ENCODE measurements at regions not wholly inside any gene's neighbourhood (a gene's known extent, or its start where the extent isn't known, plus 50 kb on each side); places are given as distances from the start of the nearest gene placed in this dataset.
A peak's percentile ranks its signal among the peaks of the same experiment; 100 is the strongest.

- TF ChIP-seq THAP9 (CRISPR knock-in tag; IDR thresholded peaks at IDR 0.05; ENCODE audit: borderline replicate concordance): no peak
- no peak for TF ChIP-seq POLR2AphosphoS5 (IDR thresholded peaks at IDR 0.05; ENCODE audit: low read depth, low read length)
- no peak for TF ChIP-seq ZNF138 (CRISPR knock-in tag; IDR thresholded peaks at IDR 0.05; ENCODE audit: low read depth)
- no peak for TF ChIP-seq ZNF75D (CRISPR knock-in tag; IDR thresholded peaks at IDR 0.05; ENCODE audit: borderline replicate concordance)
- no peak for TF ChIP-seq DPF2 (CRISPR knock-in tag; IDR thresholded peaks at IDR 0.05; ENCODE audit: borderline replicate concordance, low read depth)
- TF ChIP-seq ZNF362 (CRISPR knock-in tag; IDR thresholded peaks at IDR 0.05; ENCODE audit: borderline replicate concordance): no peak
- no peak for TF ChIP-seq ZNF24 (IDR thresholded peaks at IDR 0.05)
- no peak for TF ChIP-seq NONO (IDR thresholded peaks at IDR 0.05)
- no peak for TF ChIP-seq NONO (CRISPR knock-in tag; conservative IDR thresholded peaks at IDR 0.05)
- peak; percentile 9; the same call in 1 of the 2 replicates for TF ChIP-seq HDAC2 (CRISPR knock-in tag; IDR thresholded peaks at IDR 0.05)
- TF ChIP-seq ATF3 (CRISPR knock-in tag; IDR thresholded peaks at IDR 0.05): no peak
- peak; percentile 33 for TF ChIP-seq TEAD3 (CRISPR knock-in tag; optimal IDR thresholded peaks at IDR 0.05; ENCODE audit: borderline replicate concordance)
- TF ChIP-seq ZNF800 (CRISPR knock-in tag; IDR thresholded peaks at IDR 0.05): no peak
- TF ChIP-seq KLF6 (CRISPR knock-in tag; IDR thresholded peaks at IDR 0.05): no peak
- no peak; the same call in 1 of the 2 replicates for TF ChIP-seq ZGPAT (CRISPR knock-in tag; IDR thresholded peaks at IDR 0.05)
- no peak for TF ChIP-seq MAZ (IDR thresholded peaks at IDR 0.05; ENCODE audit: borderline replicate concordance, low read depth, low read length)
- TF ChIP-seq MAZ (CRISPR knock-in tag; IDR thresholded peaks at IDR 0.05; ENCODE audit: low read depth): no peak; the same call in 1 of the 2 replicates
- TF ChIP-seq ZNF672 (CRISPR knock-in tag; IDR thresholded peaks at IDR 0.05): no peak
- peak; percentile 46; the same call in 1 of the 2 replicates for TF ChIP-seq MAX (IDR thresholded peaks at IDR 0.05)
- TF ChIP-seq ZBTB49 (CRISPR knock-in tag; IDR thresholded peaks at IDR 0.05; ENCODE audit: borderline replicate concordance): no peak
Measured at GRCh38 chr17:30594223-30594952, 117.2 kb downstream of the GOSR1 start (continued).
